H1 (cell line): ENCODE measurements at regions not wholly inside any gene's neighbourhood (a gene's known extent, or its start where the extent isn't known, plus 50 kb on each side); places are given as distances from the start of the nearest gene placed in this dataset.
A peak's percentile ranks its signal among the peaks of the same experiment; 100 is the strongest.

Experiments
- CTCF ChIA-PET: fragments of 300-600 bp; sonication (Branson Sonifier 250); formaldehyde crosslinking; loops from one replicate; lab custom pipeline; 2021; ENCODE audit not compliant: partially characterized antibody; lab: Charles Lee
- POLR2A ChIA-PET: fragments of 300-600 bp; sonication (Branson Sonifier 250); formaldehyde crosslinking; loops from one replicate; lab custom pipeline; 2021; ENCODE audit warnings: inconsistent platforms; ENCODE audit not compliant: partially characterized antibody; lab: Charles Lee
- DNase-seq, 2 experiments: peaks; one replicate each; pipeline versions ENCODE4 v3.0.0 to v3.0.0-alpha.2; 2010 to 2022; ENCODE audit warnings: low spot score in 2 of 2, low read depth in 1 of 2, mixed read lengths in 1 of 2
- FAIRE-seq: peaks from 2 replicates; lab custom pipeline; 2011; peaks lifted over from hg19 to GRCh38; lab: Jason Lieb, UNC
- H2AFZ ChIP-seq: 2 replicates; pipeline ENCODE4 v1.8.1; 2012; ENCODE audit warnings: low read length, inconsistent platforms
- H2AK5ac ChIP-seq: 2 replicates; pipeline ENCODE4 v1.6.1; 2013; ENCODE audit warnings: low read depth, low read length
- H2BK120ac ChIP-seq: replicated peaks from 2 replicates; pipeline ENCODE3; 2013; ENCODE audit warnings: low read depth, low read length, inconsistent platforms
- H2BK12ac ChIP-seq: 2 replicates; pipeline ENCODE4 v1.6.1; 2013; ENCODE audit warnings: low read depth, low read length
- H2BK15ac ChIP-seq: 2 replicates; pipeline ENCODE4 v1.6.1; 2013; ENCODE audit warnings: low read length
- H2BK20ac ChIP-seq: 2 replicates; pipeline ENCODE4 v1.6.1; 2013; ENCODE audit warnings: low read length
- H2BK5ac ChIP-seq: 2 replicates; pipeline ENCODE4 v1.6.1; 2013; ENCODE audit warnings: low read depth, low read length
- H3K14ac ChIP-seq: 2 replicates; pipeline ENCODE4 v1.6.1; 2013; ENCODE audit warnings: inconsistent platforms; ENCODE audit not compliant: insufficient read length
- H3K18ac ChIP-seq: 2 replicates; pipeline ENCODE4 v1.6.1; 2013; ENCODE audit warnings: low read length; ENCODE audit errors: extremely low read depth
- H3K23ac ChIP-seq: 2 replicates; pipeline ENCODE4 v1.6.1; 2013; ENCODE audit warnings: inconsistent platforms; ENCODE audit not compliant: insufficient read length
- H3K23me2 ChIP-seq: 2 replicates; pipeline ENCODE4 v1.6.1; 2013; ENCODE audit warnings: low read depth, low read length
- H3K27ac ChIP-seq: 2 replicates; pipeline ENCODE4 v1.6.1; 2011; ENCODE audit warnings: low read depth, low read length, inconsistent platforms
- H3K27me3 ChIP-seq, 4 experiments: replicated peaks in 1 of 4; 1 replicate in 1 of 4; 2 replicates in 3 of 4; pipeline versions ENCODE4 v1.6.1 to v1.8.1; 2011 to 2013; ENCODE audit warnings: low read length in 3 of 4, mild to moderate bottlenecking in 3 of 4, inconsistent platforms in 2 of 4, mixed read lengths in 2 of 4, moderate library complexity in 1 of 4; ENCODE audit not compliant: control insufficient read depth in 3 of 4, insufficient read depth in 3 of 4; ENCODE audit errors: extremely low read depth in 1 of 4
- H3K36me3 ChIP-seq, 4 experiments: 2 replicates each; pipeline versions ENCODE4 v1.6.1 to v1.8.1; 2011 to 2013; ENCODE audit warnings: mild to moderate bottlenecking in 4 of 4, low read length in 3 of 4, moderate library complexity in 2 of 4, control low read depth in 1 of 4, inconsistent platforms in 1 of 4; ENCODE audit not compliant: insufficient read depth in 4 of 4, control insufficient read depth in 2 of 4
- H3K4ac ChIP-seq: replicated peaks from 2 replicates; pipeline ENCODE3; 2013; ENCODE audit warnings: low read length, low read depth, mixed read lengths, inconsistent platforms; ENCODE audit not compliant: insufficient read length
- H3K4me1 ChIP-seq, 4 experiments: replicated peaks in 1 of 4; 1 replicate in 1 of 4; 2 replicates in 3 of 4; pipeline versions ENCODE4 v1.6.1 to v1.8.1; 2011 to 2013; ENCODE audit warnings: low read length in 3 of 4, inconsistent platforms in 2 of 4, mixed read lengths in 1 of 4; ENCODE audit not compliant: insufficient read depth in 4 of 4, control insufficient read depth in 3 of 4
- H3K4me2 ChIP-seq, 2 experiments: 2 replicates each; pipeline versions ENCODE4 v1.6.1 to v1.8.1; 2011 to 2013; ENCODE audit warnings: low read depth in 2 of 2, low read length in 2 of 2, control low read depth in 1 of 2, inconsistent platforms in 1 of 2, mild to moderate bottlenecking in 1 of 2; ENCODE audit not compliant: insufficient read depth in 1 of 2
- H3K4me3 ChIP-seq, 4 experiments: fragments of 200-600, 300-600 bp in 1 of 4; sonication (generic), shearing (Covaris generic), sonication (Bioruptor Twin) in 1 of 4; 2 replicates each; pipeline versions ENCODE4 v1.5.1 to v1.8.1; 2011 to 2016; ENCODE audit warnings: low read length in 4 of 4, low read depth in 3 of 4, control low read depth in 2 of 4, inconsistent platforms in 2 of 4, mild to moderate bottlenecking in 2 of 4, mixed read lengths in 1 of 4, moderate library complexity in 1 of 4; ENCODE audit not compliant: insufficient read depth in 2 of 4; ENCODE audit errors: extremely low read depth in 1 of 4
- H3K56ac ChIP-seq: replicated peaks from 2 replicates; pipeline ENCODE3; 2013; ENCODE audit warnings: low read depth, mild to moderate bottlenecking, mixed read lengths, low read length, inconsistent platforms; ENCODE audit not compliant: insufficient read length
- H3K79me1 ChIP-seq: 2 replicates; pipeline ENCODE4 v1.6.1; 2013; ENCODE audit warnings: low read depth, low read length, control low read depth
- H3K79me2 ChIP-seq, 2 experiments: 2 replicates each; pipeline versions ENCODE4 v1.6.1 to v1.8.1; 2012 to 2013; ENCODE audit warnings: low read length in 2 of 2, mild to moderate bottlenecking in 2 of 2, inconsistent platforms in 1 of 2; ENCODE audit not compliant: insufficient read depth in 2 of 2, control insufficient read depth in 1 of 2
- H3K9ac ChIP-seq, 4 experiments: replicated peaks in 1 of 4; 1 replicate in 1 of 4; 2 replicates in 3 of 4; pipeline versions ENCODE4 v1.6.1 to v1.8.1; 2011 to 2013; ENCODE audit warnings: low read depth in 3 of 4, low read length in 3 of 4, control low read depth in 2 of 4, mild to moderate bottlenecking in 2 of 4, moderate library complexity in 2 of 4, inconsistent platforms in 1 of 4; ENCODE audit errors: extremely low read depth in 1 of 4
- H3K9me3 ChIP-seq, 2 experiments: 2 replicates each; pipeline versions ENCODE4 v1.6.1 to v1.8.1; 2012 to 2013; ENCODE audit warnings: mild to moderate bottlenecking in 2 of 2, moderate library complexity in 2 of 2, control low read depth in 1 of 2, inconsistent platforms in 1 of 2, low read depth in 1 of 2, low read length in 1 of 2, mixed read lengths in 1 of 2; ENCODE audit not compliant: insufficient read depth in 2 of 2
- H4K20me1 ChIP-seq, 2 experiments: replicated peaks in 1 of 2; 2 replicates each; pipeline versions ENCODE3 to v1.8.1; 2011 to 2013; ENCODE audit warnings: inconsistent platforms in 2 of 2, low read length in 2 of 2, mild to moderate bottlenecking in 1 of 2; ENCODE audit not compliant: insufficient read depth in 2 of 2, control insufficient read depth in 1 of 2
- H4K5ac ChIP-seq: 2 replicates; pipeline ENCODE4 v1.6.1; 2013; ENCODE audit warnings: low read length, low read depth, mixed read lengths, inconsistent platforms; ENCODE audit not compliant: insufficient read length
- H4K8ac ChIP-seq: 2 replicates; pipeline ENCODE4 v1.8.0; 2013; ENCODE audit warnings: mild to moderate bottlenecking, moderate library complexity, low read length, inconsistent platforms; ENCODE audit not compliant: insufficient read depth; ENCODE audit errors: extremely low read depth
- H4K91ac ChIP-seq: replicated peaks from 2 replicates; pipeline ENCODE3; 2013; ENCODE audit warnings: low read length, mixed read lengths, inconsistent platforms; ENCODE audit not compliant: insufficient read length
- BACH1 ChIP-seq: IDR thresholded peaks from 2 replicates; pipeline ENCODE4 v1.6.1; 2012; ENCODE audit warnings: low read length, improper control_type of control experiment
- CBX5 ChIP-seq: fragments of 300-800, 300-1000 bp; sonication (generic); IDR thresholded peaks from 2 replicates; pipeline ENCODE4 v1.7.1; 2016; ENCODE audit warnings: antibody characterized with exemption, low read length, low read depth
- HDAC6 ChIP-seq: IDR thresholded peaks from one replicate; pipeline ENCODE4 v1.7.1; 2012; ENCODE audit warnings: low read depth, mild to moderate bottlenecking, inconsistent platforms, low read length, moderate library complexity
- NANOG ChIP-seq: IDR thresholded peaks from 2 replicates; pipeline ENCODE4 v1.6.1; 2011; ENCODE audit warnings: low read length, low read depth, mild to moderate bottlenecking, inconsistent platforms; ENCODE audit not compliant: insufficient read depth, poor library complexity, severe bottlenecking
- RAD21 ChIP-seq, 2 experiments: IDR thresholded peaks in 1 of 2; conservative IDR thresholded peaks in 1 of 2; 2 replicates each; pipeline ENCODE4 v1.6.1; 2011; ENCODE audit warnings: low read depth in 2 of 2, low read length in 2 of 2, improper control_type of control experiment in 1 of 2, inconsistent platforms in 1 of 2, mild to moderate bottlenecking in 1 of 2, moderate library complexity in 1 of 2
- RXRA ChIP-seq: IDR thresholded peaks from 2 replicates; pipeline ENCODE4 v1.6.1; 2011; ENCODE audit warnings: low read depth, mild to moderate bottlenecking, low read length, moderate library complexity; ENCODE audit not compliant: insufficient read depth
- WGBS, 2 experiments: shearing (Covaris generic) in 1 of 2; methylation state at CpG; one replicate each; pipeline versions ENCODE4 v1.1.6 to v1.1.7; 2013 to 2015; ENCODE audit warnings: low lambda C conversion rate in 2 of 2, mixed read lengths in 2 of 2, inconsistent platforms in 1 of 2, low coverage in 1 of 2, missing lambda C conversion rate in 1 of 2; ENCODE audit not compliant: insufficient replicate concordance in 2 of 2, insufficient coverage in 1 of 2, insufficient read length in 1 of 2; ENCODE audit errors: extremely low coverage in 1 of 2, missing lambda C conversion rate in 1 of 2; 5-methylcytosine and 5-hydroxymethylcytosine counted together
- TF ChIP-seq, protein P1 (sequence below): IDR thresholded peaks from 2 replicates; pipeline ENCODE4 v1.6.1; 2012; ENCODE audit warnings: inconsistent platforms
- TF ChIP-seq, protein P2 (sequence below), 3 experiments: IDR thresholded peaks; 1 replicate in 2 of 3; 2 replicates in 1 of 3; pipeline versions ENCODE4 v1.5.1 to v1.6.1; 2011; ENCODE audit warnings: low read length in 3 of 3, mild to moderate bottlenecking in 3 of 3, inconsistent platforms in 2 of 3, low read depth in 1 of 3, moderate library complexity in 1 of 3; ENCODE audit not compliant: insufficient read depth in 1 of 3; ENCODE audit errors: control extremely low read depth in 1 of 3

DNA sequence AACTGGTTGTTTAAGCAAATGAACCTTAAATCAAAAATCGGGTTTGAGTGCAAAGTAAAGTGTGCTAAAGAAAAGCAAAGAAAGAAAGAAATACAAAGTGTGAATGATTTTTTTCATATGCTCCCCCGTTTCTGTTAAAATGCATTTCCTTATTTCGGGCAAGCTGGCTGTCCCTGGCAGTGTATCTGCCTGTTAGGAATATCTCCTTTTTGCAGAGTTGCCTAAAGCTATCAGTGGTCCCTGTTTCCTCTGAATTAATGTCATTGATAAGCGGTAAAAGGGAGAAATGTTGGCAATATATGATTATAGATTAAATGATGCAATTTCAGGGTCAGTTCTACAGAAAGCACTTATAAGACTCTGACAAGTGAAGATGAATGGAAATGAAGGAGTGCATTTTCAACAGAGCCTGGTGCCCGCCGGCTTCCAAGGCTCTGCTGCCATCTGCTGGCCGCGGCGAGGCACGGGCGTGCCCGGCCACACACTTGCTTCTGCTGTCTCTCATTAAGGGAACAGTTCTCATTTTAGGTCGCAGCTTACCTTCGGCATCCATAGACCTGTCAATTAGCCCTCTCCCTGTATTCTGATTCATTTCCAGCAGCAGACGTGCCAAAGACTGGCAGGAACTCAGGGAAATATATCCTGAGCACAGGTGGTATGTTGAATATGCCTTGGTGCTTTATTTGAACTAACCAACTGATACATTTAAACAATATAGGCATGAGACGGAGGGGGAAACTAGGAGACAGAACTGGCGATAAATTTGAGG lies 381.9 kb downstream of the C6orf118 start:
- Histone ChIP-seq H3K27me3 (no peaks in the 10 kb centered on the region; a peak in 1 of 7 replicates), H3K9me3 (0 out of 4 replicates have a peak, but pooled peaks cover 0 to under 1% of the 10 kb centered on the region in 2 experiments), H3K56ac (no peak overlapping the region), H2BK120ac (no peak overlapping the region), H3K36me3 (no peaks in the 10 kb centered on the region), H3K9ac (no peak overlapping the region), H3K4me2 (no peak overlapping the region), H3K79me1 (no peaks in the 10 kb centered on the region), H3K4me1 (no peaks in the 10 kb centered on the region), H4K20me1 (peaks cover 0 to 7% of the 10 kb centered on the region in 2 experiments), H3K14ac (no peak overlapping the region), H3K23ac (no peak overlapping the region), H4K5ac (no peak overlapping the region), H2BK12ac (no peak overlapping the region), H3K27ac (no peak overlapping the region), H2BK5ac (no peak overlapping the region), H2AFZ (0 out of 2 replicates have a peak overlapping the region, but pooled peaks have one; percentile 73), H2BK20ac (no peak overlapping the region), H3K4me3 (no peak overlapping the region), H3K79me2 (no peaks in the 10 kb centered on the region), H2AK5ac (no peak overlapping the region), H4K8ac (no peak overlapping the region), H3K18ac (no peak overlapping the region), H4K91ac (no peak overlapping the region), H3K4ac (no peak overlapping the region), H3K23me2 (peaks cover 10% of the 10 kb centered on the region), H2BK15ac (no peak overlapping the region)
- 34% methylated on average over 17 of the region's 17 CpGs; no CpG with 5 or more reads in 1 of the 2 experiments for WGBS, 2 experiments
- ChIA-PET CTCF (interaction anchor here (0.5 to 3.6 kb wide), 25 partner anchors 9 to 985 kb away, joined by 3 to 17 read pairs (median 4); no protein-coding TSS in a partner anchor), POLR2A (interaction anchor here (0.6 kb wide), 1 partner anchor 1281 kb away, joined by 3 read pairs; no protein-coding TSS in a partner anchor)
- FAIRE-seq (peak; percentile 32), DNase-seq (peak; percentile 44 to 87)
- TF ChIP-seq HDAC6 (no peak), NANOG (no peak), CBX5 (no peak), RAD21 (IDR thresholded peaks at IDR 0.05 in 1 of 2, conservative IDR thresholded peaks at IDR 0.05 in 1 of 2; ENCODE audit: low read depth in 2 of 2, low read length in 2 of 2) (peak; percentile 98 to 99), BACH1 (no peak), RXRA (no peak)
- TF ChIP-seq, protein P1, sequence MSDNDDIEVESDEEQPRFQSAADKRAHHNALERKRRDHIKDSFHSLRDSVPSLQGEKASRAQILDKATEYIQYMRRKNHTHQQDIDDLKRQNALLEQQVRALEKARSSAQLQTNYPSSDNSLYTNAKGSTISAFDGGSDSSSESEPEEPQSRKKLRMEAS: 0 out of 2 replicates have a peak, but pooled peaks have one; percentile 21
- TF ChIP-seq, protein P2, sequence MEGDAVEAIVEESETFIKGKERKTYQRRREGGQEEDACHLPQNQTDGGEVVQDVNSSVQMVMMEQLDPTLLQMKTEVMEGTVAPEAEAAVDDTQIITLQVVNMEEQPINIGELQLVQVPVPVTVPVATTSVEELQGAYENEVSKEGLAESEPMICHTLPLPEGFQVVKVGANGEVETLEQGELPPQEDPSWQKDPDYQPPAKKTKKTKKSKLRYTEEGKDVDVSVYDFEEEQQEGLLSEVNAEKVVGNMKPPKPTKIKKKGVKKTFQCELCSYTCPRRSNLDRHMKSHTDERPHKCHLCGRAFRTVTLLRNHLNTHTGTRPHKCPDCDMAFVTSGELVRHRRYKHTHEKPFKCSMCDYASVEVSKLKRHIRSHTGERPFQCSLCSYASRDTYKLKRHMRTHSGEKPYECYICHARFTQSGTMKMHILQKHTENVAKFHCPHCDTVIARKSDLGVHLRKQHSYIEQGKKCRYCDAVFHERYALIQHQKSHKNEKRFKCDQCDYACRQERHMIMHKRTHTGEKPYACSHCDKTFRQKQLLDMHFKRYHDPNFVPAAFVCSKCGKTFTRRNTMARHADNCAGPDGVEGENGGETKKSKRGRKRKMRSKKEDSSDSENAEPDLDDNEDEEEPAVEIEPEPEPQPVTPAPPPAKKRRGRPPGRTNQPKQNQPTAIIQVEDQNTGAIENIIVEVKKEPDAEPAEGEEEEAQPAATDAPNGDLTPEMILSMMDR (IDR thresholded peaks at IDR 0.05; ENCODE audit: control extremely low read depth in 1 of 3, insufficient read depth in 1 of 3, low read depth in 1 of 3, low read length in 3 of 3): peak; percentile 79 to 94 (median 89)
